SK-N-MC (cell line): ENCODE measurements at regions not wholly inside any gene's neighbourhood (a gene's known extent, or its start where the extent isn't known, plus 50 kb on each side); places are given as distances from the start of the nearest gene placed in this dataset.

Experiments
- DNase-seq: peaks from one replicate; pipeline ENCODE4 v3.0.0-alpha.2; 2011; ENCODE audit warnings: low read depth, low spot score
- H3K27ac ChIP-seq: fragments of 200-600 bp; sonication (generic); 2 replicates; pipeline ENCODE4 v1.5.1; 2016; ENCODE audit warnings: mixed run types
- H3K36me3 ChIP-seq: fragments of 200-600 bp; sonication (generic); 2 replicates; pipeline ENCODE4 v1.6.1; 2017; ENCODE audit warnings: antibody characterized with exemption, low read length, mixed read lengths; ENCODE audit not compliant: insufficient read depth
- H3K4me3 ChIP-seq: fragments of 200-600 bp; sonication (generic); 2 replicates; pipeline ENCODE4 v1.5.1; 2016
- H3K9ac ChIP-seq: fragments of 200-600 bp; sonication (generic); 2 replicates; pipeline ENCODE4 v1.8.0; 2017; ENCODE audit warnings: mixed run types, mixed read lengths; ENCODE audit not compliant: insufficient read length
- H3K9me3 ChIP-seq: fragments of 200-600 bp; sonication (generic); 2 replicates; pipeline ENCODE4 v1.6.1; 2017; ENCODE audit warnings: low read depth, mild to moderate bottlenecking, antibody characterized with exemption, low read length, moderate library complexity, mixed read lengths
- EZH2 ChIP-seq: fragments of 200-600 bp; sonication (generic); IDR thresholded peaks from one replicate; pipeline ENCODE4 v1.6.1; 2017; ENCODE audit warnings: antibody characterized with exemption
- FOXP2 ChIP-seq: optimal IDR thresholded peaks from 2 replicates; pipeline ENCODE3; 2011; ENCODE audit warnings: mild to moderate bottlenecking, moderate library complexity; ENCODE audit not compliant: insufficient read depth; ENCODE audit errors: extremely low read length, control extremely low read depth
- POLR2AphosphoS5 ChIP-seq: IDR thresholded peaks from 2 replicates; pipeline ENCODE4 v1.6.1; 2012; ENCODE audit warnings: mild to moderate bottlenecking, low read depth, low read length, borderline replicate concordance

- Histone ChIP-seq H3K9ac (peak overlapping the region; percentile 27), H3K36me3 (peaks cover 4% of the 10 kb centered on the region; the same call in 1 of the 2 replicates), H3K27ac (peak overlapping the region; percentile 97), H3K4me3 (peak overlapping the region; percentile 52), H3K9me3 (peaks cover 4% of the 10 kb centered on the region; the same call in 1 of the 2 replicates)
- DNase-seq: peak; percentile 81
- TF ChIP-seq EZH2 (no peak), FOXP2 (no peak), POLR2AphosphoS5 (no peak; the same call in 1 of the 2 replicates)
These were observed 221.5 kb downstream of the PCDH18 start for GRCh38 chr4:137310593-137311490.

- peaks cover 4% of the 10 kb centered on the region; the same call in 1 of the 2 replicates for H3K36me3 ChIP-seq
- peak overlapping the region; percentile 97 for H3K27ac ChIP-seq
- H3K4me3 ChIP-seq: peak overlapping the region; percentile 52
- no peak for TF ChIP-seq POLR2AphosphoS5
- TF ChIP-seq EZH2: no peak
- no peak for TF ChIP-seq FOXP2
- DNase-seq: peak; percentile 28
- peak overlapping the region; percentile 27 for H3K9ac ChIP-seq
- peaks cover 4% of the 10 kb centered on the region; the same call in 1 of the 2 replicates for H3K9me3 ChIP-seq
These were observed 222.1 kb downstream of the PCDH18 start for GRCh38 chr4:137310166-137310565.

GRCh38 chr4:137309424-137309823 lies 222.9 kb downstream of the PCDH18 start:
- Histone ChIP-seq H3K27ac (peak overlapping the region; percentile 97), H3K9ac (no peak overlapping the region), H3K36me3 (peaks cover 4% of the 10 kb centered on the region; the same call in 1 of the 2 replicates), H3K9me3 (peaks cover 4% of the 10 kb centered on the region; the same call in 1 of the 2 replicates), H3K4me3 (no peak overlapping the region)
- TF ChIP-seq POLR2AphosphoS5 (no peak), FOXP2 (no peak), EZH2 (no peak)
- DNase-seq: no peak

GRCh38 chr4:137307806-137308205 lies 224.5 kb downstream of the PCDH18 start:
- H3K9ac ChIP-seq: no peak overlapping the region
- no peak for DNase-seq
- H3K4me3 ChIP-seq: no peak overlapping the region

GRCh38 chr4:137300776-137301175 lies 231.5 kb downstream of the PCDH18 start:
- Histone ChIP-seq H3K9ac (no peak overlapping the region), H3K9me3 (no peaks in the 10 kb centered on the region), H3K27ac (no peak overlapping the region), H3K36me3 (no peaks in the 10 kb centered on the region), H3K4me3 (no peak overlapping the region)
- no peak for TF ChIP-seq POLR2AphosphoS5
- no peak for TF ChIP-seq EZH2
- no peak for DNase-seq

More at GRCh38 chr4:137307806-137308205, 224.5 kb downstream of the PCDH18 start:
- TF ChIP-seq FOXP2 (no peak), POLR2AphosphoS5 (no peak), EZH2 (no peak)
- Histone ChIP-seq H3K9me3 (peaks cover 4% of the 10 kb centered on the region; the same call in 1 of the 2 replicates), H3K27ac (no peak overlapping the region), H3K36me3 (peaks cover 4% of the 10 kb centered on the region; the same call in 1 of the 2 replicates)

- Histone ChIP-seq H3K4me3 (no peak overlapping the region), H3K27ac (no peak overlapping the region), H3K36me3 (no peaks in the 10 kb centered on the region), H3K9me3 (no peaks in the 10 kb centered on the region), H3K9ac (no peak overlapping the region)
- DNase-seq: no peak
- no peak for TF ChIP-seq POLR2AphosphoS5
- TF ChIP-seq EZH2: no peak
These were observed 233.0 kb downstream of the PCDH18 start for GRCh38 chr4:137299281-137299680.

- no peak for DNase-seq
These were observed 239.0 kb downstream of the PCDH18 start for GRCh38 chr4:137293281-137293680.

GRCh38 chr4:137283737-137284136 lies 248.6 kb downstream of the PCDH18 start:
- no peaks in the 10 kb centered on the region for H3K9me3 ChIP-seq
- H3K36me3 ChIP-seq: no peaks in the 10 kb centered on the region
- TF ChIP-seq FOXP2: no peak
- no peak for TF ChIP-seq EZH2
- TF ChIP-seq POLR2AphosphoS5: no peak
- no peak for DNase-seq
- H3K27ac ChIP-seq: no peak overlapping the region
- no peak overlapping the region for H3K4me3 ChIP-seq
- H3K9ac ChIP-seq: no peak overlapping the region

More at GRCh38 chr4:137293281-137293680, 239.0 kb downstream of the PCDH18 start:
- no peaks in the 10 kb centered on the region for H3K36me3 ChIP-seq
- no peaks in the 10 kb centered on the region for H3K9me3 ChIP-seq
- no peak overlapping the region for H3K4me3 ChIP-seq
- no peak overlapping the region for H3K27ac ChIP-seq
- TF ChIP-seq FOXP2 (no peak), EZH2 (no peak), POLR2AphosphoS5 (no peak)
- H3K9ac ChIP-seq: no peak overlapping the region
